ENCODE measurements at regions not wholly inside any gene's neighbourhood (a gene's known extent, or its start where the extent isn't known, plus 50 kb on each side); places are given as distances from the start of the nearest gene placed in this dataset.

- no peaks in the 10 kb centered on the region for H3K4me1 ChIP-seq (replicated peaks)
- no peak overlapping the region for H3K27ac ChIP-seq
- no peak overlapping the region for H3K4me3 ChIP-seq
- DNase-seq (ENCODE audit: low spot score), result no peak
- no peaks in the 10 kb centered on the region for H3K36me3 ChIP-seq
- H3K9me3 ChIP-seq, result no peaks in the 10 kb centered on the region
- no peaks in the 10 kb centered on the region for H3K27me3 ChIP-seq (replicated peaks; ENCODE audit: insufficient read depth)
- intact Hi-C loops (cut with DNase I), result no loop called here
- TF ChIP-seq, protein P1, sequence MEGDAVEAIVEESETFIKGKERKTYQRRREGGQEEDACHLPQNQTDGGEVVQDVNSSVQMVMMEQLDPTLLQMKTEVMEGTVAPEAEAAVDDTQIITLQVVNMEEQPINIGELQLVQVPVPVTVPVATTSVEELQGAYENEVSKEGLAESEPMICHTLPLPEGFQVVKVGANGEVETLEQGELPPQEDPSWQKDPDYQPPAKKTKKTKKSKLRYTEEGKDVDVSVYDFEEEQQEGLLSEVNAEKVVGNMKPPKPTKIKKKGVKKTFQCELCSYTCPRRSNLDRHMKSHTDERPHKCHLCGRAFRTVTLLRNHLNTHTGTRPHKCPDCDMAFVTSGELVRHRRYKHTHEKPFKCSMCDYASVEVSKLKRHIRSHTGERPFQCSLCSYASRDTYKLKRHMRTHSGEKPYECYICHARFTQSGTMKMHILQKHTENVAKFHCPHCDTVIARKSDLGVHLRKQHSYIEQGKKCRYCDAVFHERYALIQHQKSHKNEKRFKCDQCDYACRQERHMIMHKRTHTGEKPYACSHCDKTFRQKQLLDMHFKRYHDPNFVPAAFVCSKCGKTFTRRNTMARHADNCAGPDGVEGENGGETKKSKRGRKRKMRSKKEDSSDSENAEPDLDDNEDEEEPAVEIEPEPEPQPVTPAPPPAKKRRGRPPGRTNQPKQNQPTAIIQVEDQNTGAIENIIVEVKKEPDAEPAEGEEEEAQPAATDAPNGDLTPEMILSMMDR (IDR thresholded peaks at IDR 0.05), result no peak
- TF ChIP-seq POLR2A (IDR thresholded peaks at IDR 0.05), result no peak
- no peak for TF ChIP-seq POLR2AphosphoS5 (IDR thresholded peaks at IDR 0.05)
- WGBS, result 80% methylated on average over 11 of the region's 11 CpGs
These were observed 204.7 kb downstream of the ENGASE start for GRCh38 chr17:79279320-79279719.

GRCh38 chr17:79276821-79277220 is 202.2 kb downstream of the ENGASE start:
- DNase-seq (ENCODE audit: low spot score), result no peak
- TF ChIP-seq POLR2AphosphoS5 (IDR thresholded peaks at IDR 0.05) (no peak), POLR2A (IDR thresholded peaks at IDR 0.05) (no peak)
- TF ChIP-seq, protein P1 (IDR thresholded peaks at IDR 0.05), result no peak
- Histone ChIP-seq H3K27me3 (replicated peaks; ENCODE audit: insufficient read depth) (no peaks in the 10 kb centered on the region), H3K27ac (no peak overlapping the region), H3K4me3 (no peak overlapping the region), H3K9me3 (no peaks in the 10 kb centered on the region), H3K4me1 (replicated peaks) (no peaks in the 10 kb centered on the region), H3K36me3 (no peaks in the 10 kb centered on the region)
- WGBS, result 91% methylated on average over 3 of the region's 3 CpGs
- intact Hi-C loops (cut with DNase I), result no loop called here

GRCh38 chr17:79273660-79274059 is 199.0 kb downstream of the ENGASE start:
- intact Hi-C loops (cut with DNase I), result no loop called here
- H3K4me1 ChIP-seq (replicated peaks), result no peaks in the 10 kb centered on the region
- H3K36me3 ChIP-seq, result no peaks in the 10 kb centered on the region
- no peak overlapping the region for H3K4me3 ChIP-seq
- no peak for DNase-seq (ENCODE audit: low spot score)
- TF ChIP-seq, protein P1 (IDR thresholded peaks at IDR 0.05), result no peak
- TF ChIP-seq POLR2AphosphoS5 (IDR thresholded peaks at IDR 0.05) (no peak), POLR2A (IDR thresholded peaks at IDR 0.05) (no peak)
- no peaks in the 10 kb centered on the region for H3K27me3 ChIP-seq (replicated peaks; ENCODE audit: insufficient read depth)
- no peaks in the 10 kb centered on the region for H3K9me3 ChIP-seq
- no peak overlapping the region for H3K27ac ChIP-seq
- 33% methylated on average over 8 of the region's 8 CpGs for WGBS

- no peaks in the 10 kb centered on the region for H3K4me1 ChIP-seq (replicated peaks)
- no peak for TF ChIP-seq POLR2AphosphoS5 (IDR thresholded peaks at IDR 0.05)
- TF ChIP-seq POLR2A (IDR thresholded peaks at IDR 0.05), result no peak
- TF ChIP-seq, protein P1 (IDR thresholded peaks at IDR 0.05), result no peak
- no peak for DNase-seq (ENCODE audit: low spot score)
- no peaks in the 10 kb centered on the region for H3K9me3 ChIP-seq
- intact Hi-C loops (cut with DNase I), result no loop called here
- no peaks in the 10 kb centered on the region for H3K36me3 ChIP-seq
- WGBS, result 32% methylated on average over 9 of the region's 9 CpGs
- H3K27ac ChIP-seq, result no peak overlapping the region
- no peaks in the 10 kb centered on the region for H3K27me3 ChIP-seq (replicated peaks; ENCODE audit: insufficient read depth)
- H3K4me3 ChIP-seq, result no peak overlapping the region
These were observed 198.1 kb downstream of the ENGASE start for GRCh38 chr17:79272666-79273219.

DNA sequence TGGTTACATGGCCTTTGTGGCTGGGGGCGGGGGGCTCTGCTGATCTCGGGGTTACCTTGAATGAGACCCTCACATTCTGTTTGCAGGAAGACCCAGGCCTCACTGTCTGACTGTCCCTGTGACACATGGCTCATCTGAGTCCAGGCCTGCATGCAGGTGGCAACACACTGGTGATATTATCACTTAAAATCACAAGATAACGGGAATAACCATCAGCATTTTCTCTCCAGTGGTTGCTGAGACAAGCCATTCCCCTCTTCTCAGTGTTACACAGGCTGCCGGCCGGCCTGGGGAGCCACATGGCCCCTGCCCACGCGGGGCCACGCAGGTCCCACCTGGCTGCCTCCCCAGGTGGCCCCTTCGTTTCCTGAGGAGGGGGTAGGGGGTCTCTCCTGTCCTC is 197.6 kb downstream of the ENGASE start:
- H3K4me3 ChIP-seq, result no peak overlapping the region
- DNase-seq (ENCODE audit: low spot score), result no peak
- no peaks in the 10 kb centered on the region for H3K9me3 ChIP-seq
- intact Hi-C loops (cut with DNase I), result no loop called here
- H3K36me3 ChIP-seq, result no peaks in the 10 kb centered on the region
- 55% methylated on average over 9 of the region's 9 CpGs for WGBS
- H3K27ac ChIP-seq, result no peak overlapping the region
- peaks cover 2% of the 10 kb centered on the region for H3K27me3 ChIP-seq (replicated peaks; ENCODE audit: insufficient read depth)
- TF ChIP-seq POLR2A (IDR thresholded peaks at IDR 0.05) (no peak), POLR2AphosphoS5 (IDR thresholded peaks at IDR 0.05) (no peak)
- TF ChIP-seq, protein P1 (IDR thresholded peaks at IDR 0.05), result no peak
- H3K4me1 ChIP-seq (replicated peaks), result no peaks in the 10 kb centered on the region

Measured in prostate gland (tissue), 2 donors.